NB4 (cell line): ENCODE measurements at regions not wholly inside any gene's neighbourhood (a gene's known extent, or its start where the extent isn't known, plus 50 kb on each side); places are given as distances from the start of the nearest gene placed in this dataset.

Source experiments
- POLR2A ChIP-seq: IDR thresholded peaks from 2 replicates; pipeline ENCODE4 v1.6.1; 2011; ENCODE audit warnings: mild to moderate bottlenecking; ENCODE audit not compliant: insufficient read length; ENCODE audit errors: extremely low read depth
- TF ChIP-seq, protein P1 (sequence below): IDR thresholded peaks from one replicate; pipeline ENCODE4 v1.5.1; 2012; ENCODE audit warnings: low read depth, low read length

DNA sequence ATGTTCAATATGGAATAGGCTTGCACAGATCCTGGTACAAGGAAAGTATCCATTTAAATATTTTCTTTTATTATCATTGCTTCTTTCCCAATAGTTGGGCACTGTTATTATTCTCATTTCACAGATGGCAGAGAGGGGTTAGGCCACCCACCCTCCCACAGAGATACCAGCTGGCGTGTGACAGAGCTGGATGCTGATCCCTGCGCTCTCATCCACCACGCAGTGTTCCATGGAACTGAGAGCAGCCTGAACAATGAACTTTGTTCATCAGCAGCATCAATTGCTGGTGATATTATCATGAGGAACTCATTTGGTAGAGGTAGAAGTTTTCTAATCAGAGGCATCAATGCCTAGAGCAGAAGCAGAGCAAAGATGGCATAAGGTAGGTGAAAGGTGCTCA lies 227.9 kb downstream of the ESM1 start:
- no peak for TF ChIP-seq POLR2A
- TF ChIP-seq, protein P1, sequence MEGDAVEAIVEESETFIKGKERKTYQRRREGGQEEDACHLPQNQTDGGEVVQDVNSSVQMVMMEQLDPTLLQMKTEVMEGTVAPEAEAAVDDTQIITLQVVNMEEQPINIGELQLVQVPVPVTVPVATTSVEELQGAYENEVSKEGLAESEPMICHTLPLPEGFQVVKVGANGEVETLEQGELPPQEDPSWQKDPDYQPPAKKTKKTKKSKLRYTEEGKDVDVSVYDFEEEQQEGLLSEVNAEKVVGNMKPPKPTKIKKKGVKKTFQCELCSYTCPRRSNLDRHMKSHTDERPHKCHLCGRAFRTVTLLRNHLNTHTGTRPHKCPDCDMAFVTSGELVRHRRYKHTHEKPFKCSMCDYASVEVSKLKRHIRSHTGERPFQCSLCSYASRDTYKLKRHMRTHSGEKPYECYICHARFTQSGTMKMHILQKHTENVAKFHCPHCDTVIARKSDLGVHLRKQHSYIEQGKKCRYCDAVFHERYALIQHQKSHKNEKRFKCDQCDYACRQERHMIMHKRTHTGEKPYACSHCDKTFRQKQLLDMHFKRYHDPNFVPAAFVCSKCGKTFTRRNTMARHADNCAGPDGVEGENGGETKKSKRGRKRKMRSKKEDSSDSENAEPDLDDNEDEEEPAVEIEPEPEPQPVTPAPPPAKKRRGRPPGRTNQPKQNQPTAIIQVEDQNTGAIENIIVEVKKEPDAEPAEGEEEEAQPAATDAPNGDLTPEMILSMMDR: no peak
